ENCODE measurements at regions not wholly inside any gene's neighbourhood (a gene's known extent, or its start where the extent isn't known, plus 50 kb on each side); places are given as distances from the start of the nearest gene placed in this dataset.

DNA sequence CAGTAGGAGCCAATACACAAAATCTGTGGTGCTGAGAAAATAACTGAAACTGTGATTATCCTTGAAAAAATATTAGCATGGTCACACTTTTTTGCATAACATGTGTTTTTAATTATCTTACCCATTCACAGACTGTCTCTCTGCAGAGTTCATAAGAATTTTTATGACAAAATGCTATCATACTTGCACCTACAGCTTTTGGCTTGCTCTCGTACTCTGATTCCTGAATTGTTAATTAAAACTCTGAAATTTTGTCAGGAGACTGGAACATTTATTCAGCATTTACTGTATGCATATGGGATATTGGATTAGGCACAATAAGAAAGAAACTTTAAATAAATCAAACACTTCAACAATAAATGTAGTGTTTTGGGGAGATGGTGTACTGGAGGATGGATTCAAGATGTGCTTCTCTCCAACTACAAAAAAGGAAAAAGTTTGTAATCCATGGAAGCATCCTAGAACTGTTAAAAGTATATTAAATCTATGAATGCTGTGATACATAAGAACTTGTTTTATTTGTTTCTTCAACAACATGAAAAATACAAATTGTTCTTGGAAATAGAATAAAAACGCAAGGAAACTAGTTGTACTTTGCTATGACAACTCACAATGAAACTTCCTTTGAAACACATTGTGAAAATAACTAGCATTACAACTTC lies 260.5 kb downstream of the SPATA18 start:
- DNase-seq: no peak
- TF ChIP-seq, protein P1, sequence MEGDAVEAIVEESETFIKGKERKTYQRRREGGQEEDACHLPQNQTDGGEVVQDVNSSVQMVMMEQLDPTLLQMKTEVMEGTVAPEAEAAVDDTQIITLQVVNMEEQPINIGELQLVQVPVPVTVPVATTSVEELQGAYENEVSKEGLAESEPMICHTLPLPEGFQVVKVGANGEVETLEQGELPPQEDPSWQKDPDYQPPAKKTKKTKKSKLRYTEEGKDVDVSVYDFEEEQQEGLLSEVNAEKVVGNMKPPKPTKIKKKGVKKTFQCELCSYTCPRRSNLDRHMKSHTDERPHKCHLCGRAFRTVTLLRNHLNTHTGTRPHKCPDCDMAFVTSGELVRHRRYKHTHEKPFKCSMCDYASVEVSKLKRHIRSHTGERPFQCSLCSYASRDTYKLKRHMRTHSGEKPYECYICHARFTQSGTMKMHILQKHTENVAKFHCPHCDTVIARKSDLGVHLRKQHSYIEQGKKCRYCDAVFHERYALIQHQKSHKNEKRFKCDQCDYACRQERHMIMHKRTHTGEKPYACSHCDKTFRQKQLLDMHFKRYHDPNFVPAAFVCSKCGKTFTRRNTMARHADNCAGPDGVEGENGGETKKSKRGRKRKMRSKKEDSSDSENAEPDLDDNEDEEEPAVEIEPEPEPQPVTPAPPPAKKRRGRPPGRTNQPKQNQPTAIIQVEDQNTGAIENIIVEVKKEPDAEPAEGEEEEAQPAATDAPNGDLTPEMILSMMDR (IDR thresholded peaks at IDR 0.05): no peak
- no peaks in the 10 kb centered on the region for H3K9me3 ChIP-seq
- no peak overlapping the region for H3K4me3 ChIP-seq
- no peaks in the 10 kb centered on the region for H3K4me1 ChIP-seq
- H3K27me3 ChIP-seq: no peaks in the 10 kb centered on the region
- H3K36me3 ChIP-seq: no peaks in the 10 kb centered on the region
- H3K27ac ChIP-seq: no peak overlapping the region
- intact Hi-C loops (cut with DNase I; ENCODE audit: low total_unique reads): no loop called here

DNA sequence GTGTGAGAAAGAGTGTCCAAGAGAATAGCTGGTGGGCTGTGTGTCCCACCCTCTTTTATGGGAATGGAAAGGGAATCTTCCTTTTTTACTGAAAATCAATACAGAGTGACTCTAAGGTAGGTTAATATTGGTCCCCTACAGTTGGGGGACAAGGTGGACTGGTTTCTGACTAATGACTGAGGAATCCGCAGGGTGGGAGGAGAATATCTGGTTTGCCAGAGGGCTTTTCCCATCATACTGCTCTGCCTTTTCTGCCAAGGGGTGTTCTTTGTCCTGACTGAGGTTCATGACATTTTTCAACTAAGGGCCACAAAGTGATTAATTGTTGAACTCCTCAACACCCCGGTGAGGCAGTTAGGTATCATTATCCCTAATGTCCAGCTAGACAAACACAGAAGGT lies 261.6 kb downstream of the SPATA18 start:
- intact Hi-C loops (cut with DNase I; ENCODE audit: low total_unique reads): no loop called here

DNA sequence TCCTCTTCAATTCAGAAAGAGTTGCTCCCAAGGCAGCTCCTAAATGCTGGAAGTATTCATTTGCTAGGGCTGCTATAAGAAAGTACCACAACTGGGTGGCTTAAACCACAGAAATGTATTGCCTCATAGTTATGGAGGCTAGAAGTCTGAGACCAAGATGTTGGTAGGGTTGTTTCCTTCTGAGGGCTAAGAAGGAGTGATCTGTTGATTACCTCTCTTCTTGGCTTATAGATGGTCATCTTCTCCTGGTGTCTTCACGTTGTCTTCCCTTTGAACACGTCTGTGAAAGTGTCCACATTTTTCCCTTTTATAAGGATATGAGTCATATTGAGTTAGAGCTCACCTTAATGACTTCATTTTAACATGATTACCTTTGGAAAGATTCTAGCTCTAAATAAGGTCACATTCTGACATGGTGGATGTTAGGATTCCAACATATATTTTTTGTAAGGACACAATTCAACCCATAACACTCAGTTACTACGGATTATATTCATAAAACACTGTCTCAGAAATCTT lies 266.3 kb downstream of the SPATA18 start:
- DNase-seq: no peak
- TF ChIP-seq, protein P1 (IDR thresholded peaks at IDR 0.05): no peak
- Histone ChIP-seq H3K27ac (no peak overlapping the region), H3K4me3 (no peak overlapping the region), H3K4me1 (no peaks in the 10 kb centered on the region), H3K9me3 (no peaks in the 10 kb centered on the region), H3K36me3 (no peaks in the 10 kb centered on the region), H3K27me3 (no peaks in the 10 kb centered on the region)
- intact Hi-C loops (cut with DNase I; ENCODE audit: low total_unique reads): no loop called here

More for the DNA sequence above, 261.6 kb downstream of the SPATA18 start:
- Histone ChIP-seq H3K9me3 (no peaks in the 10 kb centered on the region), H3K36me3 (no peaks in the 10 kb centered on the region), H3K27ac (no peak overlapping the region), H3K4me1 (no peaks in the 10 kb centered on the region), H3K4me3 (no peak overlapping the region), H3K27me3 (no peaks in the 10 kb centered on the region)
- DNase-seq: no peak
- TF ChIP-seq, protein P1 (IDR thresholded peaks at IDR 0.05): no peak

- no peak for DNase-seq
- H3K4me1 ChIP-seq: no peaks in the 10 kb centered on the region
- H3K27me3 ChIP-seq: no peaks in the 10 kb centered on the region
- H3K4me3 ChIP-seq: no peak overlapping the region
- no peak overlapping the region for H3K27ac ChIP-seq
- no peaks in the 10 kb centered on the region for H3K36me3 ChIP-seq
- intact Hi-C loops (cut with DNase I; ENCODE audit: low total_unique reads): no loop called here
- H3K9me3 ChIP-seq: no peaks in the 10 kb centered on the region
- TF ChIP-seq, protein P1 (IDR thresholded peaks at IDR 0.05): no peak
Observed at GRCh38 chr4:52317981-52318380, 266.9 kb downstream of the SPATA18 start.

GRCh38 chr4:52329894-52330293 lies 278.8 kb downstream of the SPATA18 start:
- TF ChIP-seq, protein P1 (IDR thresholded peaks at IDR 0.05): no peak
- intact Hi-C loops (cut with DNase I; ENCODE audit: low total_unique reads): no loop called here
- Histone ChIP-seq H3K4me3 (no peak overlapping the region), H3K27me3 (no peaks in the 10 kb centered on the region), H3K9me3 (peaks cover 0 to 20% (median 0%) of the 10 kb centered on the region in 3 donors), H3K36me3 (no peaks in the 10 kb centered on the region), H3K4me1 (no peaks in the 10 kb centered on the region), H3K27ac (no peak overlapping the region)
- no peak for DNase-seq
